K562 (cell line): ENCODE measurements at regions not wholly inside any gene's neighbourhood (a gene's known extent, or its start where the extent isn't known, plus 50 kb on each side); places are given as distances from the start of the nearest gene placed in this dataset.

Experiments
- ARHGAP35 ChIP-seq: fragments of 450-650 bp; IDR thresholded peaks from 2 replicates; pipeline ENCODE4 v1.6.1; 2018; ENCODE audit not compliant: partially characterized antibody
- NRF1 ChIP-seq, 2 experiments: fragments of 450-650 bp; IDR thresholded peaks in 1 of 2; conservative IDR thresholded peaks in 1 of 2; 2 replicates each; pipeline ENCODE4 v1.6.1; 2014; ENCODE audit warnings: mild to moderate bottlenecking in 2 of 2
- TF ChIP-seq, protein P1 (sequence below), 2 experiments: fragments of 450-650 bp in 1 of 2; sonication (generic) in 1 of 2; formaldehyde crosslinking in 1 of 2; IDR thresholded peaks; 2 replicates each; pipeline versions ENCODE4 v1.7.1 to v1.9.0; 2016 to 2022; ENCODE audit warnings: inconsistent platforms in 1 of 2, mild to moderate bottlenecking in 1 of 2, missing genetic modification reagents in 1 of 2

DNA sequence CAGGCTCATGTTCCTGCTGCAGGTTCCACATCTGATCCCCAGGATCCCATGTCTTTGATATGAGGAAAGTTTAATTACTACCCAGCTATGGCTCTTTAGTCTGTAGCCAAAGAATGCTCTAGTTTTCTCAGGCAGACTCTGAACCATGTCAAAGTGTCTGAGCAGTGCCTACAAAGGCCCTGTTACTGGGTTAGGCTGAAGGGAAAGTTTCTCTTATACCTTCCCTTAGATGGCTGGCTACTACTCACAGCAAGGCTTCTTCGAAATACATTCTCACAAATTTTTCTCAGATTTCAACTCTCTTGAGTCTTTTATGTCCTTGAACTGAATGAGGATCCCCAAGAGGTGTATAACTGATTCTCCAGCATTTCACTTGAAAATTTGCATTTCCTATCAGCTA, 102.4 kb downstream of the NR1D2 start (continued):
- TF ChIP-seq, protein P1, sequence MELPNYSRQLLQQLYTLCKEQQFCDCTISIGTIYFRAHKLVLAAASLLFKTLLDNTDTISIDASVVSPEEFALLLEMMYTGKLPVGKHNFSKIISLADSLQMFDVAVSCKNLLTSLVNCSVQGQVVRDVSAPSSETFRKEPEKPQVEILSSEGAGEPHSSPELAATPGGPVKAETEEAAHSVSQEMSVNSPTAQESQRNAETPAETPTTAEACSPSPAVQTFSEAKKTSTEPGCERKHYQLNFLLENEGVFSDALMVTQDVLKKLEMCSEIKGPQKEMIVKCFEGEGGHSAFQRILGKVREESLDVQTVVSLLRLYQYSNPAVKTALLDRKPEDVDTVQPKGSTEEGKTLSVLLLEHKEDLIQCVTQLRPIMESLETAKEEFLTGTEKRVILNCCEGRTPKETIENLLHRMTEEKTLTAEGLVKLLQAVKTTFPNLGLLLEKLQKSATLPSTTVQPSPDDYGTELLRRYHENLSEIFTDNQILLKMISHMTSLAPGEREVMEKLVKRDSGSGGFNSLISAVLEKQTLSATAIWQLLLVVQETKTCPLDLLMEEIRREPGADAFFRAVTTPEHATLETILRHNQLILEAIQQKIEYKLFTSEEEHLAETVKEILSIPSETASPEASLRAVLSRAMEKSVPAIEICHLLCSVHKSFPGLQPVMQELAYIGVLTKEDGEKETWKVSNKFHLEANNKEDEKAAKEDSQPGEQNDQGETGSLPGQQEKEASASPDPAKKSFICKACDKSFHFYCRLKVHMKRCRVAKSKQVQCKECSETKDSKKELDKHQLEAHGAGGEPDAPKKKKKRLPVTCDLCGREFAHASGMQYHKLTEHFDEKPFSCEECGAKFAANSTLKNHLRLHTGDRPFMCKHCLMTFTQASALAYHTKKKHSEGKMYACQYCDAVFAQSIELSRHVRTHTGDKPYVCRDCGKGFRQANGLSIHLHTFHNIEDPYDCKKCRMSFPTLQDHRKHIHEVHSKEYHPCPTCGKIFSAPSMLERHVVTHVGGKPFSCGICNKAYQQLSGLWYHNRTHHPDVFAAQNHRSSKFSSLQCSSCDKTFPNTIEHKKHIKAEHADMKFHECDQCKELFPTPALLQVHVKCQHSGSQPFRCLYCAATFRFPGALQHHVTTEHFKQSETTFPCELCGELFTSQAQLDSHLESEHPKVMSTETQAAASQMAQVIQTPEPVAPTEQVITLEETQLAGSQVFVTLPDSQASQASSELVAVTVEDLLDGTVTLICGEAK (IDR thresholded peaks at IDR 0.05), result no peak
- TF ChIP-seq, protein P1 (CRISPR knock-in tag; IDR thresholded peaks at IDR 0.05), result no peak
- TF ChIP-seq ARHGAP35, result no peak
- no peak for TF ChIP-seq NRF1 (conservative IDR thresholded peaks at IDR 0.05 in 1 of 2, IDR thresholded peaks at IDR 0.05 in 1 of 2)
- TF ChIP-seq, all 486 proteins: peak for 0
